ENCODE measurements at regions not wholly inside any gene's neighbourhood (a gene's known extent, or its start where the extent isn't known, plus 50 kb on each side); places are given as distances from the start of the nearest gene placed in this dataset.

GRCh38 chr10:130757271-130757670 is 554.2 kb downstream of the TCERG1L start:
- TF ChIP-seq CTCF (IDR thresholded peaks at IDR 0.05; ENCODE audit: low read depth, low read length), result no peak
- in situ Hi-C loops (cut with HindIII; ENCODE audit: low sequenced_read_pairs), result no loop called here
- DNase-seq (ENCODE audit: low read depth, low spot score), result no peak
- H3K4me3 ChIP-seq (ENCODE audit: low read depth, low read length), result no peak overlapping the region

- H3K4me3 ChIP-seq (ENCODE audit: low read depth, low read length), result no peak overlapping the region
- in situ Hi-C loops (cut with HindIII; ENCODE audit: low sequenced_read_pairs), result no loop called here
- TF ChIP-seq CTCF (IDR thresholded peaks at IDR 0.05; ENCODE audit: low read depth, low read length), result no peak
- DNase-seq (ENCODE audit: low read depth, low spot score), result no peak
Measured at GRCh38 chr10:130757821-130758489, 553.6 kb downstream of the TCERG1L start.

- TF ChIP-seq CTCF (IDR thresholded peaks at IDR 0.05; ENCODE audit: low read depth, low read length), result no peak
- in situ Hi-C loops (cut with HindIII; ENCODE audit: low sequenced_read_pairs), result no loop called here
- DNase-seq (ENCODE audit: low read depth, low spot score), result no peak
Measured at GRCh38 chr10:130758529-130758928, 553.0 kb downstream of the TCERG1L start.

GRCh38 chr10:130761032-130761575 is 550.4 kb downstream of the TCERG1L start:
- in situ Hi-C loops (cut with HindIII; ENCODE audit: low sequenced_read_pairs), result no loop called here

More at GRCh38 chr10:130758529-130758928, 553.0 kb downstream of the TCERG1L start:
- no peak overlapping the region for H3K4me3 ChIP-seq (ENCODE audit: low read depth, low read length)

GRCh38 chr10:130761788-130762301 is 549.7 kb downstream of the TCERG1L start:
- no peak for TF ChIP-seq CTCF (IDR thresholded peaks at IDR 0.05; ENCODE audit: low read depth, low read length)
- in situ Hi-C loops (cut with HindIII; ENCODE audit: low sequenced_read_pairs), result no loop called here
- no peak for DNase-seq (ENCODE audit: low read depth, low spot score)
- H3K4me3 ChIP-seq (ENCODE audit: low read depth, low read length), result no peak overlapping the region

More at GRCh38 chr10:130761032-130761575, 550.4 kb downstream of the TCERG1L start:
- no peak overlapping the region for H3K4me3 ChIP-seq (ENCODE audit: low read depth, low read length)
- DNase-seq (ENCODE audit: low read depth, low spot score), result no peak
- TF ChIP-seq CTCF (IDR thresholded peaks at IDR 0.05; ENCODE audit: low read depth, low read length), result no peak

- in situ Hi-C loops (cut with HindIII; ENCODE audit: low sequenced_read_pairs), result no loop called here
- TF ChIP-seq CTCF (IDR thresholded peaks at IDR 0.05; ENCODE audit: low read depth, low read length), result no peak
Measured at GRCh38 chr10:130762491-130762890, 549.0 kb downstream of the TCERG1L start.

More at GRCh38 chr10:130762491-130762890, 549.0 kb downstream of the TCERG1L start:
- H3K4me3 ChIP-seq (ENCODE audit: low read depth, low read length), result no peak overlapping the region
- no peak for DNase-seq (ENCODE audit: low read depth, low spot score)
